ENCODE measurements at regions not wholly inside any gene's neighbourhood (a gene's known extent, or its start where the extent isn't known, plus 50 kb on each side); places are given as distances from the start of the nearest gene placed in this dataset.

- no peak for TF ChIP-seq CTCF (IDR thresholded peaks at IDR 0.05; ENCODE audit: insufficient read depth, low read length, poor library complexity, severe bottlenecking)
- no peak for TF ChIP-seq EZH2phosphoT487 (conservative IDR thresholded peaks at IDR 0.05; ENCODE audit: low read length)
Measured at GRCh38 chr7:155369766-155370165, 72.1 kb downstream of the INSIG1 start.

Data from SU-DHL-6 (cell line).